ENCODE measurements at regions not wholly inside any gene's neighbourhood (a gene's known extent, or its start where the extent isn't known, plus 50 kb on each side); places are given as distances from the start of the nearest gene placed in this dataset.

DNA sequence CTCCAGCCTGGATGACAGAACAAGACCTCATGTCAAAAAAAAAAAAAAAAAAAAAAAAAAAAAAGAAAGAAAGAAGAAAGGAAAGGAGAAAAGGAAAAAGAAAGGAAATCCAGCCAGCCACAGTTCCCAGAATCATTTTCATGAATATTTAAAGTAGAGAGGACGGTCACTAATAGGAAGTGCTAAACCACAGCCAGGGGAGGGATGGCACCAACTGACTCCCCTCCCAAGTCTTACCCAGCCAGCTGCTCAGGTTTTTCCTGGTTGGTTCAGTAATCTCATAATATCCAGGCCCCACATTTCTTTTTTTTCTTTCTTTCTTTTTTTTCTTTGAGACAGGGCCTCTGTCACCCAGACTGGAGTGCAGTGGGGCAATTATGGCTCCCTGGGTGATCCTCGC is 63.9 kb upstream of the AK4 start:
- TF ChIP-seq CTCF (IDR thresholded peaks at IDR 0.05; ENCODE audit: low read depth, low read length) = no peak
- TF ChIP-seq EZH2phosphoT487 (IDR thresholded peaks at IDR 0.05; ENCODE audit: low read depth) = no peak

Measured in OCI-LY3 (cell line).